Ammon's horn (tissue), 1 donor: ENCODE measurements at regions not wholly inside any gene's neighbourhood (a gene's known extent, or its start where the extent isn't known, plus 50 kb on each side); places are given as distances from the start of the nearest gene placed in this dataset.
A peak's percentile ranks its signal among the peaks of the same experiment; 100 is the strongest.
"Not testable (repeated sequence)": the region's sequence is repeated elsewhere in the genome, so short reads cannot be mapped to it uniquely, and the experiment has no call there.

Experiments used
- DNase-seq: peaks from one replicate; pipeline ENCODE4 v3.0.0-alpha.2; 2016; ENCODE audit warnings: low spot score

GRCh38 chr4:53714236-53715140, 123.2 kb upstream of the LNX1 start:
- DNase-seq: no peak

GRCh38 chr4:53713767-53714166, 122.5 kb upstream of the LNX1 start:
- no peak for DNase-seq

- no peak for DNase-seq
Observed at GRCh38 chr4:53713296-53713695, 122.0 kb upstream of the LNX1 start.

- DNase-seq: no peak
Observed at GRCh38 chr4:53712408-53713020, 121.2 kb upstream of the LNX1 start.

- DNase-seq: no peak
Observed at GRCh38 chr4:53711926-53712325, 120.6 kb upstream of the LNX1 start.

GRCh38 chr4:53709693-53710092, 118.4 kb upstream of the LNX1 start:
- DNase-seq: no peak

GRCh38 chr4:53707491-53707890, 116.2 kb upstream of the LNX1 start:
- DNase-seq: no peak

- peak; percentile 65 for DNase-seq
Observed at GRCh38 chr4:53706422-53707032, 115.2 kb upstream of the LNX1 start.

GRCh38 chr4:53705972-53706371, 114.7 kb upstream of the LNX1 start:
- no peak for DNase-seq

- DNase-seq: no peak
Observed at GRCh38 chr4:53705151-53705764, 114.0 kb upstream of the LNX1 start.

GRCh38 chr4:53704329-53704728, 113.0 kb upstream of the LNX1 start:
- no peak for DNase-seq

- DNase-seq: no peak
Observed at GRCh38 chr4:53703267-53703655, 112.0 kb upstream of the LNX1 start.

- peak; percentile 79 for DNase-seq
Observed at GRCh38 chr4:53702334-53703266, 111.3 kb upstream of the LNX1 start.

GRCh38 chr4:53701260-53701659, 110.0 kb upstream of the LNX1 start:
- DNase-seq: not testable (repeated sequence)

GRCh38 chr4:53699310-53699709, 108.0 kb upstream of the LNX1 start:
- DNase-seq: not testable (repeated sequence)

GRCh38 chr4:53697016-53697685, 105.9 kb upstream of the LNX1 start:
- DNase-seq: no peak

GRCh38 chr4:53695540-53696463, 104.5 kb upstream of the LNX1 start:
- no peak for DNase-seq

GRCh38 chr4:53694666-53695065, 103.4 kb upstream of the LNX1 start:
- DNase-seq: no peak

- no peak for DNase-seq
Observed at GRCh38 chr4:53693909-53694308, 102.6 kb upstream of the LNX1 start.

GRCh38 chr4:53693408-53693807, 102.1 kb upstream of the LNX1 start:
- no peak for DNase-seq
